HG02970 (cell line): ENCODE measurements at regions not wholly inside any gene's neighbourhood (a gene's known extent, or its start where the extent isn't known, plus 50 kb on each side); places are given as distances from the start of the nearest gene placed in this dataset.
"Not testable (repeated sequence)": the region's sequence is repeated elsewhere in the genome, so short reads cannot be mapped to it uniquely, and the experiment has no call there.

Experiments
- ATAC-seq: cut with Tn5 transposase; IDR thresholded peaks from one replicate; pipeline ENCODE4 v1.9.1; 2021; ENCODE audit warnings: mild to moderate bottlenecking, moderate library complexity, moderate number of reproducible peaks; ENCODE audit not compliant: unreplicated experiment, low FRiP score

GRCh38 chr13:66154976-66155375 is 1075.2 kb downstream of the PCDH9 start:
- no peak for ATAC-seq

GRCh38 chr13:66154354-66154753 is 1075.8 kb downstream of the PCDH9 start:
- ATAC-seq = no peak

- no peak for ATAC-seq
Observed at GRCh38 chr13:66152596-66152995, 1077.5 kb downstream of the PCDH9 start.

DNA sequence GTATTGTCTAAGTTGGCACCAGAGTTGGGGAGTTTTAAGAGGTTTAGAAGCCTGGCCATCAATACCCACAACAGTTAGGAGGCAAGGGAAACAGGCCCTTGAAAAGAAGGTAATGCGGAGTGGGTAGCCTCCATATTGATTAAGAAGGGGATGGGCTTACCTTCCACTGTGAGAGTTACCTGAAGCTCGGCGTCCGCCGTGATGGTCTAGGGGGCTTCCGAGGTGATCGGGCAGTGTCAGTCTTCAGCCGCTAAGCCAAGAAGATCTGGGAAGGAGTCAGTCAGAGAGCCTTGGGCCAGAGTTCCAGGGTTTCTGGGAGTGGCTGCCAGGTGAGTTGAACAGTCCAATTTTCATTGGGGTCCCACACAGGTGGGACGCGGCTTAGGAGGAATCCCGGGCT is 1085.8 kb downstream of the PCDH9 start:
- not testable (repeated sequence) for ATAC-seq

- no peak for ATAC-seq
Observed at GRCh38 chr13:66139701-66140100, 1090.4 kb downstream of the PCDH9 start.

DNA sequence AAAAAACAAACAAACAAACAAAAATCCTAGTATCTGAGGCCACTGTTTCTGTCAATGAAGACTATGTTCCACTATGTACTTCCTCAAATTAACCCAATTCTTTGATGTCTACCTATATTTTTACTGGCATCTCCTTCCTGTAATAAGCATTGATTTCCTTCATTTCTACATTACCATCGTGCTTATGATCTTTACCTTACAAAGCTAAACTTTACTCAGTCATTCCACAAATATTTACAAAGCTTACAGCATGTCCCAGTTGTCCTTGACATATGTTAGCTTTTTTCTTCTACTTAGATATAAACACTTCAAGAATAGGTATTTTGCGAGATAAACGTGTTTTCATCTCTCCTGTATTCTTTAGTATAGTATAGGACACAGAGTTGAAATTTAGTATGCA is 1090.9 kb downstream of the PCDH9 start:
- ATAC-seq = no peak

- ATAC-seq = peak; percentile 93
Observed at GRCh38 chr13:66138172-66138811, 1091.8 kb downstream of the PCDH9 start.

GRCh38 chr13:66137384-66137783 is 1092.8 kb downstream of the PCDH9 start:
- ATAC-seq = no peak

- peak; percentile 98 for ATAC-seq
Observed at GRCh38 chr13:66128692-66129269, 1101.4 kb downstream of the PCDH9 start.

GRCh38 chr13:66128201-66128600 is 1101.9 kb downstream of the PCDH9 start:
- ATAC-seq = no peak

- no peak for ATAC-seq
Observed at GRCh38 chr13:66117563-66117962, 1112.6 kb downstream of the PCDH9 start.

- no peak for ATAC-seq
Observed at GRCh38 chr13:66113882-66114526, 1116.1 kb downstream of the PCDH9 start.

DNA sequence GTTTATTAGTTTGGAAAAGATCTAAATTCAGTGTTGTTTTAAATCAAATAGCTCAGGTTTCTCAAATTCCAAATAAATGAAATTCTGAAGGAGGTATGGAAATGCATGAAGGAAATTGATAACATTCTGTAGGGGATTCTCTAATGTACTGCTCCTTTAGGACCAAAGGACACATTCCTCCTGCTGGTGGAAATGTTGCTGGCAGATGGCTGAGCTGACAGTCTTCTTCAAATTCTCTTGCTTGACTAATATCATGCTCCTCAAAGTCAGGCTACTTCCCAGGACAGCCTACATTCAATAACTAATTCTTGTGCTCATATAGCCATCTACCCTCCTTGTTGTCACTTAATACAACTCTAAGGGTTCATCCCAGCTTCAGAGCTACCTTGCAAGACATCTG is 1118.5 kb downstream of the PCDH9 start:
- no peak for ATAC-seq

DNA sequence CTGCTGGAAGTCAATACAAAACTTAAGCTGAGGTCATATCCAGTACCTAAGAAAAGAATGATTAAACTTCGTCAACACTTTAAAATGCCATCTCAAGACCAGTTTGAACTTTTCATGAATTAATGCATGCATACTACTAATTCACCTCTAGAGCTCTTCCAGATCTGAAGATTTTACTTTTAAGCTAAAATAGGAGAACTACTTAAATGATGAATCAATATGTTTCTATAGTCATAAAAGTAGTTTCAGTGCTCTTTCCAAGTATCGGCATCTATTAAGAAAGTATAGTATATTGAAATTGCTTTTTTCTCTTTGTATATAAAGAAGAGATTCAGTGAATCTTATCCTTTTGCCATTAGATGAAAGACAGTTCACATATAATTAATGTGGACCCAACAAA is 1123.9 kb downstream of the PCDH9 start:
- no peak for ATAC-seq

GRCh38 chr13:66102864-66103263 is 1127.3 kb downstream of the PCDH9 start:
- no peak for ATAC-seq

GRCh38 chr13:66099825-66100224 is 1130.3 kb downstream of the PCDH9 start:
- no peak for ATAC-seq

DNA sequence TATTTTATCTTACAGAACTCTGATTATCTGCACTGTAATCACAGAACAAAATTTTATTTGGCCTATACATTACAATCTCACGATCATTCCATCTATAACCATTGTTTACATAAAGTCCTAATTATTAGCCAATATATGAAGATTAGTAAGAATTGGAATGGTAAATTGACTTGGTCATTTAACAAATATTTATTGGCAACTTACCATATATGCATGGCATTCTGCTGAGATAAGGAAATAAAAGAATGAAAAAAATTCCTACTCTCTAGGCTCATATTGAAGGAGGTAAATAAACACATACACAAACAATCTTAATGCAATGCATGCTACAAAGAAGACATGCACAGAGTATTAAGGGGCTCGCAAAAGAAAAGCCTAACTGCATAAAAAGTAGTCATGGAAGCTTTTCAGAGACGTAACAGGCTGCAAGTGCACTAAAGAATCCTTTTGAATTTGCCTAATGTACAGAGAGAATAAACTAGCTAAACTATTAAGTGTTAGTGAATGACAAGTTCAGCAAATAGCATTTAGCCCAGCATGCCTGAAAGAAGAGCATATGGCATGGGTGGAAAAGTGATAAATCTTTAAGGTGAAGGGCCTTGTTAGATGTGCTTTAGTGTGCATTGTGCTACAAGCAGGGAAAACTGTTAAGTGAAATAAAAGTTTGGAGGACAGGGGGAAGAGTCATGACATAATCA is 1131.1 kb downstream of the PCDH9 start:
- no peak for ATAC-seq

GRCh38 chr13:66089711-66090110 is 1140.4 kb downstream of the PCDH9 start:
- ATAC-seq = no peak

DNA sequence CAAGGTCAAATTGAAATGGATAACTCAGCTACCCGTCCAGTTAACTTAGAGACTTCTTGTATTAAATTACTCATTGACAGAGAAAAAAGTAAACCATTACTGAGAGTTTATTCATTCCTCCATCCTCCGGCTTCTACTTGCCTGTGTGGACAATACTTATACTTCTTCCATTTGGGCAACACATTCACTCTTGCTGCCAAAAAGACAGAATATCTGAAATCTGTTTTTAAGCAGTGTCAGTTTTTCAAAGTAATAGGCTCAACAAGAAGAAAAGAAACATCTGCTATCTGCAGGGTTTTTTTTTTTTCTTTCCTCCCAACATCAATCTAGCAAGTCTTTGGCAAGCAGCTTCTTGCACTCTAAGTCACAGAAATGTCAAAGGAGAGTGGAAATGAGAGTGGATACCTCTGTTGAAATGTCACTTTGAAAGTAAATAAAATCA is 1142.8 kb downstream of the PCDH9 start:
- no peak for ATAC-seq

GRCh38 chr13:66077132-66077689 is 1152.9 kb downstream of the PCDH9 start:
- no peak for ATAC-seq

DNA sequence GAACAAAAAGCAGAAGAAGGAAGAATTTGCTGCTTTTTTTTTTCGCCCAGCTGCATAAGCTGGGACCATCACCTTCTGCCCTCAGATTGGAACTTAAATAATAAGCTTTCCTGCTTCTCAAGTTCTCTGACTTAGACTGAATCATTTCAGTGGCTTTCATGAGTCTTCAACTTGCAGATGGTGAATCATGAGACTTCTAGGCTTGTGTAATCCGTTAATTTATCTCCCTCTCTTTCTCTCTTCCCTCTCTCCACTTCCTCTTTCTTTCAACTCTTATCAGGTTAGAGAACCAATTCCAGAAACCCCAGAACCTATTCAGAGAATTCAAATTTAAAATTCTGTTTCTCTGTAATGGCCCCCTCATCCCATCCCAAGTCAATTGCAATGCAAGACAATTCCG is 1153.7 kb downstream of the PCDH9 start:
- ATAC-seq = no peak
